Cardiac muscle cell (in vitro differentiated cells and primary cell): ENCODE measurements at regions not wholly inside any gene's neighbourhood (a gene's known extent, or its start where the extent isn't known, plus 50 kb on each side); places are given as distances from the start of the nearest gene placed in this dataset.
A peak's percentile ranks its signal among the peaks of the same experiment; 100 is the strongest.
"Not testable (repeated sequence)": the region's sequence is repeated elsewhere in the genome, so short reads cannot be mapped to it uniquely, and the experiment has no call there.

Experiments used
- DNase-seq, 2 donors: peaks; one replicate each; pipeline versions ENCODE4 v3.0.0 to v3.0.0-alpha.2; 2010 to 2017; ENCODE audit warnings: low read depth in 1 of 2, low spot score in 1 of 2
- H3K27ac ChIP-seq: fragments of 200-600 bp; sonication (generic); 2 replicates; pipeline ENCODE4 v1.5.1; 2016
- H3K27me3 ChIP-seq: fragments of 200-600 bp; sonication (generic); 2 replicates; pipeline ENCODE4 v1.6.0; 2016; ENCODE audit warnings: control low read depth
- H3K36me3 ChIP-seq: fragments of 200-600 bp; sonication (generic); 2 replicates; pipeline ENCODE4 v1.5.1; 2016; ENCODE audit warnings: control low read depth
- H3K4me1 ChIP-seq: fragments of 200-600 bp; sonication (generic); 2 replicates; pipeline ENCODE4 v1.8.1; 2017; ENCODE audit warnings: low read depth, mild to moderate bottlenecking, mixed run types
- H3K4me3 ChIP-seq: fragments of 200-600 bp; sonication (generic); 2 replicates; pipeline ENCODE4 v1.5.1; 2016; ENCODE audit warnings: mild to moderate bottlenecking
- H3K9me3 ChIP-seq: fragments of 200-600 bp; sonication (generic); 2 replicates; pipeline ENCODE4 v1.5.1; 2017; ENCODE audit warnings: low read depth, mild to moderate bottlenecking, control low read depth
- CTCF ChIP-seq: IDR thresholded peaks from 2 replicates; pipeline ENCODE4 v1.5.1; 2012; ENCODE audit warnings: low read depth, mild to moderate bottlenecking, low read length

- no peak for DNase-seq
- H3K9me3 ChIP-seq: no peaks in the 10 kb centered on the region
- no peak for TF ChIP-seq CTCF
- no peak overlapping the region for H3K4me3 ChIP-seq
- H3K27ac ChIP-seq: no peak overlapping the region
- H3K36me3 ChIP-seq: no peaks in the 10 kb centered on the region
- no peaks in the 10 kb centered on the region for H3K4me1 ChIP-seq
- no peaks in the 10 kb centered on the region for H3K27me3 ChIP-seq
Observed at GRCh38 chr5:124494540-124495116, 251.8 kb downstream of the ZNF608 start.

- no peak overlapping the region for H3K27ac ChIP-seq
- no peaks in the 10 kb centered on the region for H3K27me3 ChIP-seq
- no peaks in the 10 kb centered on the region for H3K36me3 ChIP-seq
- DNase-seq: no peak
- no peaks in the 10 kb centered on the region for H3K9me3 ChIP-seq
- no peak for TF ChIP-seq CTCF
- H3K4me1 ChIP-seq: no peaks in the 10 kb centered on the region
- no peak overlapping the region for H3K4me3 ChIP-seq
Observed at GRCh38 chr5:124492444-124493224, 253.8 kb downstream of the ZNF608 start.

- not testable (repeated sequence) for H3K27me3 ChIP-seq, H3K4me3 ChIP-seq, H3K9me3 ChIP-seq, DNase-seq, H3K27ac ChIP-seq, H3K4me1 ChIP-seq, H3K36me3 ChIP-seq
Observed at GRCh38 chr5:124490315-124490714, 256.1 kb downstream of the ZNF608 start.

GRCh38 chr5:124481419-124481818, 265.0 kb downstream of the ZNF608 start:
- H3K4me1 ChIP-seq: peaks cover 25% of the 10 kb centered on the region
- DNase-seq: no peak
- H3K27ac ChIP-seq: no peak overlapping the region
- H3K36me3 ChIP-seq: no peaks in the 10 kb centered on the region
- TF ChIP-seq CTCF: no peak
- no peak overlapping the region for H3K4me3 ChIP-seq
- H3K9me3 ChIP-seq: no peaks in the 10 kb centered on the region
- H3K27me3 ChIP-seq: no peaks in the 10 kb centered on the region

GRCh38 chr5:124480964-124481363, 265.5 kb downstream of the ZNF608 start:
- DNase-seq: no peak
- Histone ChIP-seq H3K4me1 (peaks cover 25% of the 10 kb centered on the region), H3K36me3 (no peaks in the 10 kb centered on the region), H3K9me3 (no peaks in the 10 kb centered on the region), H3K4me3 (no peak overlapping the region), H3K27ac (peak overlapping the region; percentile 65), H3K27me3 (no peaks in the 10 kb centered on the region)
- TF ChIP-seq CTCF: no peak

GRCh38 chr5:124480022-124480421, 266.4 kb downstream of the ZNF608 start:
- TF ChIP-seq CTCF: no peak
- peak overlapping the region; percentile 65 for H3K27ac ChIP-seq
- no peak overlapping the region for H3K4me3 ChIP-seq
- peaks cover 25% of the 10 kb centered on the region for H3K4me1 ChIP-seq
- no peaks in the 10 kb centered on the region for H3K9me3 ChIP-seq
- no peaks in the 10 kb centered on the region for H3K27me3 ChIP-seq
- H3K36me3 ChIP-seq: no peaks in the 10 kb centered on the region
- DNase-seq: peak in 1 of 2 donors; percentile 58
